Activated CD4-positive, alpha-beta T cell treated with anti-CD3 and anti-CD28 coated beads, Interleukin-2, amount 50 U/mL, for 16 hours (primary cell): ENCODE measurements at regions not wholly inside any gene's neighbourhood (a gene's known extent, or its start where the extent isn't known, plus 50 kb on each side); places are given as distances from the start of the nearest gene placed in this dataset.

Source experiments
- DNase-seq: peaks from one replicate; pipeline ENCODE4 v3.0.0-alpha.2; 2020

- DNase-seq = no peak
Measured at GRCh38 chr4:32196950-32197688, 1477.0 kb downstream of the PCDH7 start.

GRCh38 chr4:32199639-32200038, 1479.5 kb downstream of the PCDH7 start:
- DNase-seq = no peak

- DNase-seq = no peak
Measured at GRCh38 chr4:32203340-32203739, 1483.2 kb downstream of the PCDH7 start.

GRCh38 chr4:32206756-32207155, 1486.6 kb downstream of the PCDH7 start:
- no peak for DNase-seq

GRCh38 chr4:32207456-32207855, 1487.3 kb downstream of the PCDH7 start:
- no peak for DNase-seq

GRCh38 chr4:32215277-32215676, 1495.1 kb downstream of the PCDH7 start:
- DNase-seq = no peak

GRCh38 chr4:32216502-32216901, 1496.3 kb downstream of the PCDH7 start:
- no peak for DNase-seq

- no peak for DNase-seq
Measured at GRCh38 chr4:32219306-32220075, 1499.3 kb downstream of the PCDH7 start.

GRCh38 chr4:32226204-32226603, 1506.0 kb downstream of the PCDH7 start:
- DNase-seq = no peak

GRCh38 chr4:32226733-32227132, 1506.6 kb downstream of the PCDH7 start:
- no peak for DNase-seq

- no peak for DNase-seq
Measured at GRCh38 chr4:32243926-32244325, 1523.8 kb downstream of the PCDH7 start.

- no peak for DNase-seq
Measured at GRCh38 chr4:32249040-32249439, 1528.9 kb downstream of the PCDH7 start.

- no peak for DNase-seq
Measured at GRCh38 chr4:32251126-32251525, 1531.0 kb downstream of the PCDH7 start.

GRCh38 chr4:32251926-32252325, 1531.8 kb downstream of the PCDH7 start:
- no peak for DNase-seq

GRCh38 chr4:32254216-32254615, 1534.0 kb downstream of the PCDH7 start:
- no peak for DNase-seq

- no peak for DNase-seq
Measured at GRCh38 chr4:32258986-32259385, 1538.8 kb downstream of the PCDH7 start.

GRCh38 chr4:32261196-32261595, 1541.0 kb downstream of the PCDH7 start:
- DNase-seq = no peak

GRCh38 chr4:32268863-32269262, 1548.7 kb downstream of the PCDH7 start:
- DNase-seq = no peak

GRCh38 chr4:32290102-32290501, 1569.9 kb downstream of the PCDH7 start:
- no peak for DNase-seq

GRCh38 chr4:32318926-32319325, 1598.8 kb downstream of the PCDH7 start:
- no peak for DNase-seq

- DNase-seq = no peak
Measured at GRCh38 chr4:32321421-32321820, 1601.3 kb downstream of the PCDH7 start.

GRCh38 chr4:32334759-32335158, 1614.6 kb downstream of the PCDH7 start:
- no peak for DNase-seq

GRCh38 chr4:32337403-32337802, 1617.2 kb downstream of the PCDH7 start:
- no peak for DNase-seq

GRCh38 chr4:32340591-32340990, 1620.4 kb downstream of the PCDH7 start:
- DNase-seq = no peak

GRCh38 chr4:32341342-32341741, 1621.2 kb downstream of the PCDH7 start:
- no peak for DNase-seq
